Muscle of leg (tissue), 3 donors: ENCODE measurements at regions not wholly inside any gene's neighbourhood (a gene's known extent, or its start where the extent isn't known, plus 50 kb on each side); places are given as distances from the start of the nearest gene placed in this dataset.

Source experiments
- DNase-seq: peaks from one replicate; pipeline ENCODE4 v3.0.0; 2013
- H3K27ac ChIP-seq: one replicate; pipeline ENCODE4 v1.5.1; 2013; ENCODE audit warnings: mild to moderate bottlenecking, low read length, control low read depth
- H3K27me3 ChIP-seq: one replicate; pipeline ENCODE4 v1.6.1; 2013; ENCODE audit warnings: low read length; ENCODE audit not compliant: control insufficient read depth, insufficient read depth
- H3K36me3 ChIP-seq: one replicate; pipeline ENCODE4 v1.6.1; 2013; ENCODE audit warnings: low read length; ENCODE audit not compliant: control insufficient read depth, insufficient read depth
- H3K4me1 ChIP-seq: one replicate; pipeline ENCODE4 v1.6.1; 2013; ENCODE audit warnings: low read length; ENCODE audit not compliant: control insufficient read depth, insufficient read depth
- H3K4me3 ChIP-seq: one replicate; pipeline ENCODE4 v1.5.1; 2013; ENCODE audit warnings: low read length, control low read depth
- H3K9me3 ChIP-seq: replicated peaks from 2 replicates; pipeline ENCODE4 v1.6.1; 2013; ENCODE audit warnings: low read depth, low read length; ENCODE audit not compliant: control insufficient read depth
- WGBS: methylation state at CpG from one replicate; pipeline ENCODE4 v1.1.5; 2013; ENCODE audit warnings: missing lambda C conversion rate; ENCODE audit not compliant: insufficient coverage; 5-methylcytosine and 5-hydroxymethylcytosine counted together

- WGBS: 89% methylated on average over 3 of the region's 6 CpGs
- Histone ChIP-seq H3K36me3 (no peaks in the 10 kb centered on the region), H3K9me3 (no peaks in the 10 kb centered on the region), H3K4me1 (peaks cover 3% of the 10 kb centered on the region), H3K27ac (no peak overlapping the region), H3K4me3 (no peak overlapping the region), H3K27me3 (no peaks in the 10 kb centered on the region)
- DNase-seq: no peak
Measured at GRCh38 chr20:10800288-10800687, 126.5 kb upstream of the JAG1 start.

GRCh38 chr20:10802236-10802635, 128.4 kb upstream of the JAG1 start:
- Histone ChIP-seq H3K36me3 (no peaks in the 10 kb centered on the region), H3K27ac (no peak overlapping the region), H3K4me1 (peaks cover 9% of the 10 kb centered on the region), H3K9me3 (no peaks in the 10 kb centered on the region), H3K27me3 (no peaks in the 10 kb centered on the region), H3K4me3 (no peak overlapping the region)
- WGBS: no CpG with 5 or more reads among the region's 3 CpGs
- no peak for DNase-seq

DNA sequence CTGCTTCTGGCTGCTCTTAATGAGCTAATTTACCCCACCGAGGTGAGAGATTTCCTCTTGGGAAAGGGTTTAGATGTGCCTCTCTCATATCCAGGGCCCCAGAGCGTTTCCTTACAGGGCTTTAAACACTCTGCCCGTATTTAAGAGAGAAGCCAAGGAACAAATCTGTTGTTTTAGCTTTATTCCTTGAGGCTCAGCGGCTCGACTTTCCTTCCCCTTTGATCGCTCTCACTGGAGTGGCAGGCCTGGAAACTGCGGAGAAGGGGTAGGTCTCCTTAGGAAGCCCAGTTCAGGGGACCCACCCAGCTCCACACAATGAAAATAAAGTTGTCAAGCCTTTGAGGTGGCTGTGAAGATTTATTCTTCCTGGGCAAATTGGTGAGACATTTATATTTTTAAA, 132.0 kb upstream of the JAG1 start:
- H3K4me1 ChIP-seq: peaks cover 9% of the 10 kb centered on the region
- H3K4me3 ChIP-seq: no peak overlapping the region
- 8% methylated on average over 2 of the region's 7 CpGs for WGBS
- H3K27me3 ChIP-seq: no peaks in the 10 kb centered on the region
- no peaks in the 10 kb centered on the region for H3K9me3 ChIP-seq
- peak; percentile 22 for DNase-seq
- no peaks in the 10 kb centered on the region for H3K36me3 ChIP-seq
- no peak overlapping the region for H3K27ac ChIP-seq

GRCh38 chr20:10806539-10806938, 132.7 kb upstream of the JAG1 start:
- Histone ChIP-seq H3K4me1 (peaks cover 9% of the 10 kb centered on the region), H3K36me3 (no peaks in the 10 kb centered on the region), H3K9me3 (no peaks in the 10 kb centered on the region), H3K4me3 (no peak overlapping the region), H3K27ac (no peak overlapping the region), H3K27me3 (no peaks in the 10 kb centered on the region)
- DNase-seq: peak; percentile 62
- 41% methylated on average over 3 of the region's 3 CpGs for WGBS

- H3K36me3 ChIP-seq: no peaks in the 10 kb centered on the region
- no peak overlapping the region for H3K27ac ChIP-seq
- H3K4me3 ChIP-seq: no peak overlapping the region
- peaks cover 6% of the 10 kb centered on the region for H3K4me1 ChIP-seq
- no peaks in the 10 kb centered on the region for H3K9me3 ChIP-seq
- 67% methylated on average over 1 of the region's 1 CpG for WGBS
- no peaks in the 10 kb centered on the region for H3K27me3 ChIP-seq
- DNase-seq: no peak
Measured at GRCh38 chr20:10807013-10807412, 133.2 kb upstream of the JAG1 start.

GRCh38 chr20:10812759-10813327, 139.0 kb upstream of the JAG1 start:
- Histone ChIP-seq H3K4me3 (no peak overlapping the region), H3K27me3 (no peaks in the 10 kb centered on the region), H3K9me3 (no peaks in the 10 kb centered on the region), H3K36me3 (no peaks in the 10 kb centered on the region), H3K4me1 (no peaks in the 10 kb centered on the region), H3K27ac (no peak overlapping the region)
- WGBS: 44% methylated on average over 3 of the region's 10 CpGs
- DNase-seq: no peak

- H3K36me3 ChIP-seq: no peaks in the 10 kb centered on the region
- WGBS: no CpG with 5 or more reads among the region's 3 CpGs
- no peaks in the 10 kb centered on the region for H3K27me3 ChIP-seq
- peaks cover 2% of the 10 kb centered on the region for H3K4me1 ChIP-seq
- no peaks in the 10 kb centered on the region for H3K9me3 ChIP-seq
- H3K4me3 ChIP-seq: no peak overlapping the region
- no peak overlapping the region for H3K27ac ChIP-seq
- DNase-seq: no peak
Measured at GRCh38 chr20:10823585-10823984, 149.8 kb upstream of the JAG1 start.

DNA sequence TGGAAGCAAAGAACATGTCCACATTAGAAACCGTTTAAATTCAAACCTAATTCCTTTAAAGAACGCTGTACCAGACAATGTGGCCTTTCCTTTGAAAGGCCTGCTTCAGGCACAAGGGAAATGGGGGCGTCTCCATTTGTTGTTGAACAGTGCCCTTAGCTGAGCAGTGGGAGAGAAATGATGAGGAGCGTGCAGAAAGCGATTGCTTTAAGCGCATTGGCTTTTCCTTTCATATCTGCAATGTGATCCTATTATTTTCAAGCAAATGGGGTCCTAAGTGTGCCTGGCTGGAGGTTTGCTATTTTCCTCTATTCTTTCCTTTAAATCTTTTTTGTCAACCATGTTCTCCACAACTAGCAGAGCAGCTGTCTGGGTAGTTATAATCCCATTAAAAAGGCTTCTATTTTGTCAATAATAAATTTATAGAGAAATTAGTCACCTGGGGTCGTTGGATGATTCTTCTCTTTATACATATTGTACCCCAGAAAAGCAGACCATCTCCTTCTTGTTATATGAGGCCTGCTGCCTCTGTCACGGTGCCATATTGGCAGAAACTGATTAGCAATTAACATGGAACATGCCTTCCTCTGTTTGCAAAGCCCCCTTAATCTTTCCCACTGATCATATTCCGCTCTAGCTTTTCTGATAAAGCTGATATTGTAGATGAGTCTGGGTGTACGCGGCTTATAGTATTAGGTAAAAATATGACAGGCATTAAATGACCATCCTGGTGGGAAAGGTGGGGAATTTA, 151.1 kb upstream of the JAG1 start:
- H3K36me3 ChIP-seq: no peaks in the 10 kb centered on the region
- 71% methylated on average over 2 of the region's 11 CpGs for WGBS
- H3K27me3 ChIP-seq: no peaks in the 10 kb centered on the region
- H3K9me3 ChIP-seq: no peaks in the 10 kb centered on the region
- DNase-seq: no peak
- peaks cover 2% of the 10 kb centered on the region for H3K4me1 ChIP-seq
- no peak overlapping the region for H3K27ac ChIP-seq
- no peak overlapping the region for H3K4me3 ChIP-seq

DNA sequence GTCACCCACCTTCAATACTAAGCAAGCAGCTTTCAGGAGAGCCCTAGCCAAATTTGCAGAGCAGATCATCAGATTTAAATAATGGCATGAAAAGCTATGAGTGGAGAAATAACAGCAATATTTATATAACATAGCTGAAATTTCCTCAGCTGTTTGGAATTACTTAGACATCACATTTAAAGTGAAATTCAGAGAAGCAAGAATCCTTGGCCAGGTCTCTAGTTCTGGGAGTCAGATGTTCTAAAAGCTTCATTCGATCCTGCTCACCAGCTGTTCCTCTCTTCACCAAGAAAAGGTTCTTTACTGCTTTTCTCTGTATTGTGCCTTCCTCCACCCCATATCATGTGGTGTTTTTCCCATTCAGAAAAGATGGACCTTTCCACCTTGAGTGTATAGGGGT, 152.3 kb upstream of the JAG1 start:
- H3K4me3 ChIP-seq: no peak overlapping the region
- no peaks in the 10 kb centered on the region for H3K9me3 ChIP-seq
- H3K27me3 ChIP-seq: no peaks in the 10 kb centered on the region
- peak; percentile 81 for DNase-seq
- H3K36me3 ChIP-seq: no peaks in the 10 kb centered on the region
- no peak overlapping the region for H3K27ac ChIP-seq
- H3K4me1 ChIP-seq: peaks cover 2% of the 10 kb centered on the region
- WGBS: no CpG with 5 or more reads among the region's 1 CpG

- DNase-seq: no peak
- H3K4me3 ChIP-seq: no peak overlapping the region
- H3K27ac ChIP-seq: no peak overlapping the region
- H3K9me3 ChIP-seq: no peaks in the 10 kb centered on the region
- no peaks in the 10 kb centered on the region for H3K27me3 ChIP-seq
- H3K36me3 ChIP-seq: no peaks in the 10 kb centered on the region
- peaks cover 2% of the 10 kb centered on the region for H3K4me1 ChIP-seq
- 83% methylated on average over 4 of the region's 5 CpGs for WGBS
Measured at GRCh38 chr20:10828180-10828579, 154.4 kb upstream of the JAG1 start.

DNA sequence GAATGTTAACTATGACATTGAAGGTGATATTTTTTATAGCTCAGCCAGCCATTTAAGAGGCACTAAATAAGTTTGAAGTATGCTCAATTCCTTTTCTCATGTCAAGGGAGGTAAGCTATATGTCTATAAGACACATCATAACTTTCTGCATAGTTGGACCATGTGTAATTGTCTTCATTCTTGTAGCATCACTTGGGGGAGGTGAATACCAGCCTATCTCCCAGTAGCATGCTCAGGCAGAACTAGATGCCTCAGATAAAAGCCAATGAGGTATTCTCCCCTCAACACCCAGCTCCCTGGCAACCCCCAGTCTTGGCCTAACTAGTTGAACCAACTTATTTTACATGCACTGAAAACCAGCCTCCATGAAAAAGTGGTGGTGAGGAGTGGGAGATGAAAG, 158.3 kb upstream of the JAG1 start:
- DNase-seq: no peak
- no peaks in the 10 kb centered on the region for H3K9me3 ChIP-seq
- no peak overlapping the region for H3K4me3 ChIP-seq
- H3K4me1 ChIP-seq: no peaks in the 10 kb centered on the region
- no peaks in the 10 kb centered on the region for H3K27me3 ChIP-seq
- H3K27ac ChIP-seq: no peak overlapping the region
- no peaks in the 10 kb centered on the region for H3K36me3 ChIP-seq
